GM21737 (cell line): ENCODE measurements at regions not wholly inside any gene's neighbourhood (a gene's known extent, or its start where the extent isn't known, plus 50 kb on each side); places are given as distances from the start of the nearest gene placed in this dataset.

ENCODE experiments used
- ATAC-seq: cut with Tn5 transposase; IDR thresholded peaks from one replicate; pipeline ENCODE4 v1.9.1; 2021; ENCODE audit warnings: mild to moderate bottlenecking, moderate library complexity; ENCODE audit not compliant: unreplicated experiment

GRCh38 chr20:50242548-50242862, 51.9 kb downstream of the CEBPB start:
- no peak for ATAC-seq

GRCh38 chr20:50242863-50243609, 52.4 kb downstream of the CEBPB start:
- ATAC-seq: no peak

- no peak for ATAC-seq
These were observed 53.2 kb downstream of the CEBPB start for GRCh38 chr20:50243610-50244351.

GRCh38 chr20:50244352-50245149, 53.9 kb downstream of the CEBPB start:
- ATAC-seq: no peak

- no peak for ATAC-seq
These were observed 55.1 kb downstream of the CEBPB start for GRCh38 chr20:50245498-50246366.

- ATAC-seq: no peak
These were observed 56.0 kb downstream of the CEBPB start for GRCh38 chr20:50246367-50247195.

- ATAC-seq: no peak
These were observed 56.8 kb downstream of the CEBPB start for GRCh38 chr20:50247196-50248094.

GRCh38 chr20:50248104-50248641, 57.5 kb downstream of the CEBPB start:
- no peak for ATAC-seq

GRCh38 chr20:50249447-50250388, 59.1 kb downstream of the CEBPB start:
- no peak for ATAC-seq

- no peak for ATAC-seq
These were observed 60.2 kb downstream of the CEBPB start for GRCh38 chr20:50250679-50251382.

GRCh38 chr20:50251383-50251748, 60.7 kb downstream of the CEBPB start:
- ATAC-seq: no peak

GRCh38 chr20:50251992-50252511, 61.4 kb downstream of the CEBPB start:
- no peak for ATAC-seq

GRCh38 chr20:50252701-50253100, 62.1 kb downstream of the CEBPB start:
- no peak for ATAC-seq

GRCh38 chr20:50253101-50253500, 62.5 kb downstream of the CEBPB start:
- no peak for ATAC-seq

- no peak for ATAC-seq
These were observed 63.9 kb downstream of the CEBPB start for GRCh38 chr20:50254466-50255079.

- no peak for ATAC-seq
These were observed 65.9 kb downstream of the CEBPB start for GRCh38 chr20:50256577-50256976.
